GM21786 (cell line): ENCODE measurements at regions not wholly inside any gene's neighbourhood (a gene's known extent, or its start where the extent isn't known, plus 50 kb on each side); places are given as distances from the start of the nearest gene placed in this dataset.

ENCODE experiments used
- ATAC-seq: cut with Tn5 transposase; IDR thresholded peaks from one replicate; pipeline ENCODE4 v1.9.1; 2021; ENCODE audit not compliant: unreplicated experiment

DNA sequence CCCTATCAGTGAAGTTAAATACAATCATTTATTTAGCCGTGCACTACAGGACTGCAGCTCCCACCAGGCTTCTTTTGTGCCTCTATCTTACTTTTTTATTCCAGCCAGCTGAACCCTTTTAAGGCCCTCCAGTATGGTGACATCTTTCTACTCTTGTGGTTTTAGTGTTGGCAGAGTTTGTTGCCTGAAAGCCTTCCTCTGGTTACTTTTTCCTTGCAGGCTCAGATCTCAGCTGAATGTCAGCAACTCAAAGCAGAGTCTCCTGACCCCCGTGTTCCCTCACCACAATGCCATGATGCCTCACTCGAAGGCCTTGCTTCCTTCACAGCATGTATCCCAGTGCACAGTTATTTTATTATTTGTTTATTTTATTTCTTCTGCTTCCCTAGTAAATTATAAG lies 818.9 kb upstream of the LCORL start:
- no peak for ATAC-seq

DNA sequence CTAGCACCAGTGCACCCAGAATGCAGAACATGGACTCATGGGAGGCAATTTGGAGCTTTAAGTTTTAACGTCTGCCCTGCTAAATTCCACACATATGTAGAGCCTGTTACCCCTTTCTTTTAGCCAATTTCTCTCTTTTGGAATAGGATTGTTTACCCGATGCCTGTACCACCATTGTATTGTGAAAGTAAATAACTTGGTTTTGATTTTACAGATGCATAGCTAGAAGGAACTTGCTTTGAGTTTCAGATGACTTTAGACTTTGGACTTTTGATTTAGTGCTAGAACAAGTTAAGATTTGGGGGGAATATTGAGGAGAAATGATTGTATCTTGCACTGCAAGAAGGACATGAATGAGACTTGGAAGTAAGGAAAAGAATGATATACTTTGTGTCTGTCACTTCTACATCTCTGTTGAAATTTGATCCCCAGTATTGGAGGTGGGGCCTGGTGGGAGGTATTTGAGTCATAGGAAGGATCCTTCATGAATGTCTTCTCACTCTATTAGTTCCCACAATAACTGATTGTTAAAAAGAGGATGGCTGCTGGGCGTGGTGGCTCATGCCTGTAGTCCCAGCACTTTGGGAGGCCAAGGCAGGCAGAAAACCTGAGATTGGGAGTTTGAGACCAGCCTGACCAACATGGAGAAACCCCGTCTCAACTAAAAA lies 794.8 kb upstream of the LCORL start:
- no peak for ATAC-seq

DNA sequence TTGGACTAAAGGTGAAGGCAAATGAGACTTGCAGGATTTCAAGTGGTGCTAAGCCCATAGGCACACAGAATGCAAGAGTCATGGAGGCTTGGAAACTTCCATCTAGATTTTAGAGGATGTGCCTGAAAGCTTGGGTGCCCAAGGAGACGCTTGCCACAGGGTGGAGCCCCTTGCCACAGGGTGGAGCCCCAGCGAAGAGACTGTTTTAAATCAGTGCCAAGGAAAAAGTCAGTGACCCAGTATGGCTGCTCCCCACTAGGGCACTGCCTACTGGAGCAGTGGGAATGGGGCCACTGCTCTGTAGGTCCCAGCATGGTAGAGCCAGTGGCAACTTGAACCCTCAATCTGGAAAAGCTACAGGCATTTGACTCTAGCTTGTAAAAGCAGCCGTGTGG lies 794.2 kb upstream of the LCORL start:
- ATAC-seq: no peak

DNA sequence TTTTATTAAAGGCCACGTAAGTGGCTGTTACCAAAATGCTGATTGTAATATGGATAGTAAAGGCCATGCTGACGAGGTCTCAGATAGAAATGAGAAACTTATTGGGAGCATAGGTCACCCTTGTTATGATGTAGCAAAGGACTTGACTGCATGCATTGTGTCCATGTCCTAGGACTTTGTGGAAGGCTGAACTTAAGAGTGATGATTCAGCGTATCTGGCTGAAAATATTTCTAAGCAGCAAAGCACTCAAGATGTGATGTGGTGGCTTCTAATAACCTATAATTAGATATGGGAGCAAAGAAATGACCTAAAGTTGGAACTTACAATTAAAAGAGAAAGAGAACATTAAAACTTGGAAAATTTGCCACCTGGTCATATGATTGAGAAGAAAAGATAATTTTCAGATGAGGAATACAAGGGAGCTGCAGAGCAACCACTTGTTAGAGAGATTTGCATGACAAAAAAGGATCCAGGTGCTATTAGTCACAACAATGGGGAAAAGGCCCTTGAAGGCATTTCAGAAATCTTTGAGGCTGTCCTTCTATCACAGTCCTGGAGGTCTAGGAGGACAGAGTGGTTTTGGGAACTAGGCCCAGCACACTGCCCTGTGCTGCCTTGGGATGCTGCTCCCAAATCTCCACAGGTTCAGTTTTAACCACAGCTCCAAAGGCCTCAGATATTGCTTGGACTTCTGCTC lies 793.7 kb upstream of the LCORL start:
- ATAC-seq: no peak

DNA sequence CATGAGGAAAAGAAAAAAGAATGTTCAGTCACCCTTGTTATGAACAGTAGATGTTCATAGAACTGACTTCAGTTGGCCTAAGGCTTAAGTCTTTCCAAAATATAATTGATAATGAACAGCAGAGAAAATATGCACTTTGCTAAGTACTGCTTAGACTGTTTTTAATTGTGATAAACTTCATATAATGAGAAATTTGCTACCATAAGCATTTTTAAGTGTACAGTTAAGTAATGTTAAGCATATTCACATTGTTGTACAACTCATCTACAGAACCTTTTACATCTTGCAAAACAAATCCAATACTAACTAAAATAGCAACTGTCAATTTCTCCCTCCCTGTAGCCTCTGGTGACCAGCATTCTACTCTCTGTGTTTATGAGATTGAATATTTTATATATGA lies 792.2 kb upstream of the LCORL start:
- ATAC-seq: no peak

DNA sequence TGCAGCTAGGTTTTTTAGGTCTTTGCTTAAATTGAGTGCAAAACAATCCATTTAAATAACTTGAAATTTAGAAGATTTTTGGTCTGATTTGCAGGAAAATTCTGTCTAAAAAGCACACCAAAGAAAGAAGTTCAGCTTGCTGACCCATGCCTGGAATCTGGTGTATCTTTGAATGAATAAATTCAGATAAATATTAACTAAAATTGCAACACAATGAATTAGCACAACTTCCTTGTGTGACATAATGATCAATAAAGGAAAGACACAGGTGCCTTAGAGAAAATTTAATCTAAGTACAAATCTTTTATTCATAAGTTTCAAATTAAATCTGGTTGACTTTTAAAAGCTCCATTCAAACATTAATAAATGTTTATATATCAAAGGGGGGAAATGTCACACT lies 791.5 kb upstream of the LCORL start:
- no peak for ATAC-seq

DNA sequence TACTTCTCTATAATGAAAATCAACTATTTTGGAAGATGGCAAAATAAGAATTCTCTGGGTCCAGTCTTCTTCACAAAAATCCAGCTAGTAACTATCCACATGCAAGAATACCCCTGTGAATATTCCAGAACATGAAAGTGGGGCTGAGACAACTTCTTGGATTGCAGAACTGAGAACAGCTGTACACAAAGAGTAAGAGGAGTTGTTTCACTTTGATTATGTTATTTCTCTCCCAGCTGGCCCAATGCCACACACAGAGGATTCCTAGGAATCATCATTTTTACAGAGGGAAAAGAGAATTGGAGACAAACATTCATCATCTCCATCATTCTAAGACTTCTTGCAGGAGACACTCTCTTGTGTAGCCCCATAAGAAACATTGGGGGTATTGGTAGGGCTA lies 782.2 kb upstream of the LCORL start:
- no peak for ATAC-seq

DNA sequence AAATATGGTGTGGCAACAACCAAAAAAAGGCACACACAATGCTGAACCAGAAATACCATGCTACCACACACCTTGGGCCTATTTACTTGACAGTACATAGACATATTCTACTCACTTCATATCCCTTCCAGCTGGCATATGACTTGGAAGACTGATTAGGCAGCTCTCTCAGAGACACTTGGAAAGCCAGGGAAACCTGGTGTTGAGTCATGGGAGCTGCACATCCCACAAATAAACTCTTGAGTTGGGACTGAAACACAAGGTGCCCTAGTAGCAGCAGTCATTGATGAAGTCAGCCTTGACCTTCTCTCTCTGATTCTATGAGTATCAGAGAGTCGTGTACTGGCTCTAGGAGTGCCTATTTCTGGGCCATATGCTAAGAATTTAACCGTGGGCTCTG lies 776.6 kb upstream of the LCORL start:
- ATAC-seq: no peak

DNA sequence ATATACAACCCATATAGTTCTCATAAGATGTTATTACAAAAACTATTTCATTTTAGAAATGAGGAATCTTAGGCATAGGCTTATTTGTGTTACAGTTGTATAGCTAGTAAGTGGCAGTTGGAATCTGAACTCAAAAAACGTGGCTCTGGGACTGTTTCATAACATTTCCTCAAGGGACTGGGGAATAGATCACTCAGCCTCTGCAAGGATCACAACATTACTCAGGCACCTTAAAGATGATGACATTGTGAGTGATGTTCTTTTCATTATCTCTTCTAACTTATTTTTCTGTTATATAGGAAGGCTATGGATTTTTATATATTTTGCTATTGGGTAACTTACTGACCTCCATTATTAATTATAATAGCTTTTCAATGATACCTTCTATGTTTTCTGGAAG lies 774.2 kb upstream of the LCORL start:
- ATAC-seq: no peak

DNA sequence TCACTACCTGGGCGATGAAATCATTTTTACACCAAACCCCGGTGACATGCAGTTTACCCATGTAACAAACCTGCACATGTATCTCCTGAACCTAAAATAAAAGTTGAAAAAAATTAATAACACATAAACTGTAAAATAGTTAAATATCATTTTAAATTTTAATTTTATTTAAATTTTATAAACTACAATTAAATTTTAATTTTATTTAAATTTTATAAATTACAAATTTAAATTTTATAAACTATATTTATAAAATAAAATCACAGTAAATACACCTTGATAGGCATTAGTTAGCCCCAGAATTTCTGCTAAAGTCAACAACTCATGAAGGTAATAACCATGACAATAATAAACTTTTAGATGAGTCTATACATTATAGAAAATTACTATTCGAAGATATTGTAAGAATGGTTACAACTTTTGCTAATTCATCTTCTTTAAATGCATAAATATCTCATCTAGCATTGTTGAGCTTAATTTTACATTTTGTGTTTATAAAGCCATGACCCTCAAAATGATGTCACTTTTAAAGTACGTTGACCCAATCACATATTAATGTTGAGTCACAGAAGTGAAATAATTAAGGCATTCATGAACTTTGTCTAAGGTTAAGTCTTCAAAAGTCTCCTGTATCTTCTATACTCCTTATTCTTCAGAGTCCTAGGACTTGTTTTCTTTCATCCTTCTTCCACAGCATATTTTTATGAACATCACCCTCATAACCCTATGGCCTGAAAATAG lies 755.8 kb upstream of the LCORL start:
- no peak for ATAC-seq

DNA sequence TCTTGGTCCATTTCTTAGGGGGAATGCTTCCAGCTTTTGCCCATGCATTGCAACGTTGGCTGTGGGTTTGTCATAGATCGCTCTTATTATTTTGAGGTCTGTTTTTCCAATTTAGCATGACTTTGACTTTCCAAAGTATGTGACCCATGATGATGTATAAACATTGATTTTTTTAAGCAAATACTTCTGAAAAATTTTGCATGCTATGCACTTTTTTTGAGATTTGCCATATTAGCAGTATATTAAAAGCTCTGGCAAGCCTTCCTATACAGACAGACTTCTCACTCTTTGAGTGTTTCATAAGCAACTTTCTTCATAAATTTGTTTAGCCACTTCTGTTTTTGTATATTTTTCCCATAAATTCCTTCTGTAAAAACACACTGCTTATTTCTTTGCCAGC lies 746.4 kb upstream of the LCORL start:
- no peak for ATAC-seq

DNA sequence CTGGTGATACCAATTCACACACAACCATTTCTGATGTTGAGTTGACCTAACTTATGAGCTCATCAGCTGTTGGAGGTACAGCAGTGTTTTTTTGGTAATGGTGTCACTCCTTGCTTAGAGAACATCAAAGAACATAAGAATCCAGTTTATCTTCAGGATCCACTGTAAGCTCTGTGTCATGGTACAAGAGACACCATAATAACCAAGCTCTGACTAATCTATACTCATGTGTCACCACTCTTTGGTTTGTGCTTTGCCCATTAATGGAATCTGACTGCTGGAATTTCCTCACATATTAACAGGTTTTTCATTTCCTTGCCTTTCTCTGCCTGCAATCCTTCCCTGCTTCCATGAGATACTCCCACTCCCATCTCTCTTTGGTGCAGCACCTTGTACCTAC lies 735.1 kb upstream of the LCORL start:
- ATAC-seq: no peak

DNA sequence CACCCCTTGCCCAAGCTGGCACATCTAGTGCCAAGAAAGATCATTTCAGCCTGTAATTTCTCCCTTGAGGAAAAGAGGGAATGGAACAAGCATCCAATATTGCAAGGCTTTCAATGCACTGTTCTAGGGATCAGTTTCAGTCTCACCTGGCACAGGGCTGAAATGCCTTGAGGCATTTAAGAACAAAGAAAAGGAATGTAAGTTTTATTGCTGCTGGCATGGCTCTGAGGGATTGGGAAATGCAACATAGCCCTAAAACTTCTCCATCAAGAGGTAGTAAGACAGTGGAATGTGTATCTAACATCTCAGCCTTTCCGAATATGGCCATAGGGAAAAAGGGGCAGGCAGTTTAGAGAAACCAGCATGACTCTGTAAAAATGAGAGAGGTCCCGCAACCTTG lies 732.6 kb upstream of the LCORL start:
- no peak for ATAC-seq

DNA sequence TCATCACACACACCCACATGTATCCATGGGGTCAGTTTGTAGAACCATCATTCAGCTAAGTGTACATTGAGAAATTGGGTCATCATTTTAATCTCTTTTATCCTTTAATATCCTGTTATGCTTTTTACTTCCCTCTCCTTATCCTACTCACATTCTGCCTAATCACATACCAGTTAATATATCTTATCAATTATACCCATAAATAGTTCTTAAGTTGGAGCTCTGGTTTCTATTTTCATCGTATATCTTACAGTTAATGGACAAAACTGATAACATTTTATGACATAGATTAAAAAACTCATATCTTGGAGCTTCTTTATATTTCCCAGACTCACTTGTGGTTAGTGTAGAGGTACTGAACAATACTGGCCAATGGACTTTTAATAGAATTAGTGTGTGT lies 729.5 kb upstream of the LCORL start:
- ATAC-seq: no peak

DNA sequence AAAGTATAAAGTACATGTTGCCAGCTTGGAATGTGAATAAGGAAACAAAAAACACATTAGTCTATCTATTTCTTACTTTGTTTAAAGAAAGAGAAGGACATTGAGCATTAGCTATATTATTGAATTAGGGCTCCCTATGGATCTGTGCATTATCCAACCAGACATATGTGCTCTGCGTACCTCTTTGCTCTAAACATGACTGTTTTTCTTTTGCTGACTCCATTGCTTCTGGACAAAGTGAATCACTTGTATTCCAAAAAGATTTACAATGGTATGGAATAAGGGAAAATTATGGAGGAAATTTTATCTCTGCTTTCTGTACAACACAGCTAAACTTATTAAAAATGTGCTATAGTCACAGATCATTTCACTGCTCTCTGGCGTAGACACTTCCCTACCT lies 727.8 kb upstream of the LCORL start:
- ATAC-seq: no peak

DNA sequence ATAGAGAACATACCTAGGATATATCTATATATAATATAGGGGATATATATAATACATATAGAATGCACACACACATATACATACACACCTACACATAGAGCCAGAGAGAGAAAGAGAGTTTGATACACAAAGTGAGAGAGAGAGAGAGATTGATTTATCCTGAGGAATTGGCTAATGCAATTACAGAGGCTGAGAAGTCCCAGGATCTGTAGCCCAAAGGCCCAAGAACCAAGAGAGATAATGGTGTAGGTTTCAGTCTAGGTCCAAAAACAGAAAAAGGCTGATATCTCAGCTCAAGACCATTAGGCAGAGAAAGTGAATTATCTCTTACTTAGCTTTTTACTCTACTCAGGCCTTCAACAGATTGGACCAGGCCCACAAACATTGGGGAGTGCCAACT lies 715.0 kb upstream of the LCORL start:
- ATAC-seq: no peak

DNA sequence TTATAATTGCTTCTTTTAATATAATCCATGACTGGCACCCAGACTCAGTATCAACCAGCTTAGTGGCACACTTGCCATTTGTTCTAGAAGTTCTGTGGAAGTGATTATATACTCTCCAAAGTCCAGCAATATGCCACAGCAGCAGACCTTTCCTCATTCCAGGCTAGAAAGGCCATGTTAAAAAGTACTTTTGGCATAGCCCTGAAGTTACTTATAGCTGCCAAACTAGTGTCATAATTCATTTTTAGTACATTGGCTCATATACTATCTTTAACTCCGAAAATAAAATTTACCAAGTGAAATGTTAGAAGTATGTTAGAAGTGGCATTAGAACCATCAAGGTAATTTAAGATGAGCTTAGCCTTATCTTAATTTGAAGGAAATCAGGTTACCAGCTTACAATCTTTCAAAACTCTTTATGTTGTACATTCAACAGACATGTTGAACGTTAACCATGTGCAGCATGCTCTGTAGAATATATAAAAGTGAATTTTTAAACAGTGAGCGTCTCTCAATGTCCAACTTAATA lies 714.2 kb upstream of the LCORL start:
- no peak for ATAC-seq

DNA sequence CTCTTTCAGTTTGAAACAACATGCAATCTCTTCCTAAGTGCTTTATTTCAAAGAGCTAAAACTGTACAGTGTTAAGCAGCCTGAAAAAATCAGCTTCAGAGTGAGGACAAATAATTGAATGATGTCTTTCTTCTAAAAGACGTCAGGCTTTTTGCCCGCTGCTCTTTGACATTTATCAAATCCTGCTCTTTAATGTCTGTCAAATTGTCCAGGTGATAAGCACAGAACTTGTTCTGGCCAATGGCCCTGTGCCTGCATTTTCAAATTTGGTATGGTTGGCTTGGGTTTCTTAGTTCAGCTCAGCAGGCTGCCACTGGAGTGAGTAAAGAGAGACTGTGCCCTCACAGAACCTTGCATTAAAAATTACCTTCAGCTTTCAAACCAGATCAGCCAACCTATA lies 712.9 kb upstream of the LCORL start:
- ATAC-seq: no peak

DNA sequence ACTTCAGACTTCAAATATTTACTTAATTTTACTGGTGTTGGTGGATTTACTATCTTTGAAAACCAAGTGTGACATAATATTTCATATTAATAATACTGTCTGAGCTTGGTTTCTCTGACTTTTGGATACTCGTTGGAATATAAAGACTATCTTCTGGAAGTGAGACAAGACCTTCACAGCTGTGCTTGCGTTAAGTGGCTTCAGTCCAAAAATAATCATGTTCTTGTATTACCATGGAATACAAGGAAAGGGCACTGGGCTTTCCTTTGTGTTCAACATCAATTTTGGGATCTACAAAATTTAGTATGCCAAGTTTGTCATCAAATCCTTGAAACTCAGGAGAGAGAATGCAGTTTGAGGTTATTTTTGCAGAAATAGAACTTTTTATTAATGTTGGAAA lies 712.4 kb upstream of the LCORL start:
- no peak for ATAC-seq

DNA sequence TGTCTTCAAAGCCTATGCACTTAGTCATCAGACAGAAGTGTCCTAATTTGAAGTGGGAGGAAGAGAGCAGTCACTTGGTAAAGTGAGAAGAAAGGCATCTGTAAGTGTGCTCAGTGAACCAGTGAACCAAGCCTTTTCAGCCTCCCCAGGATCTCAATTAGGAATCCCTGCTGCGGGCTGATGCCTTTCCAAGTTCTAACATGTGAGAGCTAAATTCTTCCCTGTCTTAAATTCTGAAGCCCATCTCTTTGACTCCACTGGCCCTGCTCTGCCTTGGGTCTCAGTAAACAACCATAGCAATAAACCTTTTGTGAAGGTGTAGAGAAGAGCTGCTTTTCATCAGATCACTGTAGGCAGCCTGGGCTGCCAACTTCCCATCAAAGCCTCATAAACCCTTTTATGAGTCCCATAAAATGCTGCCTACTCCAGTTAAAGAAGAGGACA lies 701.2 kb upstream of the LCORL start:
- no peak for ATAC-seq

DNA sequence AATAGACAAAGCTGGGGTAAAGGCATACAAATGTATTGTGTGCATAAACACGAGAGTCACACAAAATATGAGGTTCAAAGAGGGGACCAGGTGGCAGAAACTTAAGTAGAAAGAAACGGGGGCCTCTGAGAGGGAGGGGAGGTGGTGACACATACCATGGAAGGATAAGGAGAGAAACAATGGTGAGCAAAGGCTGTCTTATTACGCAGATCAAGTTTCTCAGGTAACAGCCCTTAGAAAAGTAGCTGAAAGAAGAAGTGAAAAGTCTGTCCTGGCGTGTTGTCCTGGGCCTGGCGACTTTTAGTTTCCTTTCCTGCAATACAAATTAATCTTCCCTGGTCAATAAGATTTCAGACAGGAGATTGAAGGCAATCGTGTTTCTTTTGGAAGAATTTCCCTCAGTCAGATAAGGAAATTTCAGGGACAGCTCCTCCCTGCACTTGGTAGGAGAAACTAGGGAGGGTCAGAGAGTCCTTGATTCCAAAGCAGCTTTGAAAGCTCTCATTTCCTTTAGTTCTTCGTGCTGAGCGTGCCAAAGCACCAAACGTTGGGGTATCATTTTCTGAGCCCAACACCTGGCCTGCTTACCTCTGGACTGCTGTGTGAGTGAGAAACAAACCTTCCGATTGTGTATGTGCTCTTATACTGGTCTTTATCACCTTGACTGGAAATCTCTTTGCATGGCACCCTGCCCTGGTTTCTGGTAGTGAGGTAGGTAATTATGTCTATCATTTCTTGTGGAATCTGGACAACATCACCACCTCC lies 676.7 kb upstream of the LCORL start:
- peak; percentile 57 for ATAC-seq
